ENCODE measurements at regions not wholly inside any gene's neighbourhood (a gene's known extent, or its start where the extent isn't known, plus 50 kb on each side); places are given as distances from the start of the nearest gene placed in this dataset.

DNA sequence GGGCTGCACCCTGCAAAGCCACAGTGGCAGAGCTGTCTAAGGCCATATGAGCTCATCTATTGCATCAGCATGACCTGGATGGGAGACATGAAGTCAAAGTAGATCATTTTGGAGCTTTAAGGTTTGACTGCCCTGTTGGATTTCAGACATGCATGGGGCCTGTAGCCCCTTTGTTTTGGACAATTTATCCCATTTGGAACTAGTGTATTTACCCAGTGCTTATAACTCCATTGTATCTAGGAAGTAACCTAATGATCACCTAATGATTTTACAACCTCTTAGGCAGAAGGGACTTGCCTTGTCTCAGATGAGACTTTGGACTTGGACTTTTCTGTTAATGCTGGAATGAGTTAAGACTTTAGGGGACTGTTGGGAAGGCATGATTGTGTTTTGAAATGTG is 575.4 kb downstream of the EPM2A start:
- DNase-seq (ENCODE audit: low spot score) = no peak

DNA sequence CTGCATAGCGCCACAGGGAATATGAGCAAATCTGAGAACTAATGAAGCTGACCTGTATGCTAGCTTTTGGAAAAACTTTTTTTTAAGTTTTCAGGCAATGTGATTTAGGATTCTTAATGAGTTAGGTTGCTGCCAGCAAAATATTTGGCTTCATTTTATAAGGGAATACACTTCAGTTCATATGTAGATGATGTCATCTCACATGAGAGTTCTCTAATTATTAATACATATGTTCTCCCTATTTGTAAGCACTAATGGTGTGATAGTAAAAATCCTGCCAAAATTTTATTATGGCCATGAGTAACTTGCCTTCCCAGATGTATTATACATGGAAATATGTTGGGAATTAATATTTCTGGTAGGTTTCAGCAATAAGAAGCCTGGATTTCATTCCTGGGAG is 573.8 kb downstream of the EPM2A start:
- no peak for DNase-seq (ENCODE audit: low spot score)

DNA sequence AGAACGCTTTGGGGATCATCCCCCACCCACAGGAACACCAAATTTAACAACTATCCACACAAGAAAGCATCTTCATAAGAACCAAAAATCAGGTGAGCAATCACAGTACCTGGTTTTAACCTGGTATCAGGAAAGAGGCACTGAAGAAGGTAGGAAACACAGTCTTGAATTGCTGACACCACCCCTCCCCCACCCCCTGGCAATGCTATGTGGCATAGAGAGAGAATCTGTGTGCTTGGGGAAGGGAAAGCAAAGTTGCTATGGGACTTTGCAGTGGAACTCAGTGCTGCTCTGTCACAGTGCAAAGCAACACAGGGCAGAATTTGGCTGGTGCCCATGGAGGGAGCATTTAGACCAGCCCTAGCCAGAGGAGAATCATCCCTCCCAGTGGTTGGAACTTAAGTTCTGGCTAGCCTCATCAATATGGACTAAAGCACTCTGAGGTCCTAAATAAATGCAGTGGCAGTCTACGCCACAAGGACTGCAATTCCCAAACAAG is 565.5 kb downstream of the EPM2A start:
- no peak for DNase-seq (ENCODE audit: low spot score)

DNA sequence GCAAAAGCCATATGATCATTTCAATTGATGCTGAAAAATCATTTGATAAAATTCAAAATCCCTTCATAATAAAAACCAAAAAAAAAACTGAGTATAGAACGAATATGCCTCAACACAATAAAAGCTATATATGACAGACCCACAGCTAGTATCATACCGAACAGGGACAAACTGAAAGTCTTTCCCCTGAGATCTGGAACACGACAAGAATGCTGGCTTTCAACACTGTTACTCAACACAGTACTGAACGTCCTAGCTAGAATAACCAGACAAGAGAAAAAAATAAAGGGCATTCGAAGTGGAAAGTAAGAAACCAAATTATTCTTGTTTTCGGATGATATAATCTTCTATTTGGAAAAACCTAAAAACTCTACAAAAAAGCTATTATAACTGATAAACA is 559.9 kb downstream of the EPM2A start:
- no peak for DNase-seq (ENCODE audit: low spot score)

DNA sequence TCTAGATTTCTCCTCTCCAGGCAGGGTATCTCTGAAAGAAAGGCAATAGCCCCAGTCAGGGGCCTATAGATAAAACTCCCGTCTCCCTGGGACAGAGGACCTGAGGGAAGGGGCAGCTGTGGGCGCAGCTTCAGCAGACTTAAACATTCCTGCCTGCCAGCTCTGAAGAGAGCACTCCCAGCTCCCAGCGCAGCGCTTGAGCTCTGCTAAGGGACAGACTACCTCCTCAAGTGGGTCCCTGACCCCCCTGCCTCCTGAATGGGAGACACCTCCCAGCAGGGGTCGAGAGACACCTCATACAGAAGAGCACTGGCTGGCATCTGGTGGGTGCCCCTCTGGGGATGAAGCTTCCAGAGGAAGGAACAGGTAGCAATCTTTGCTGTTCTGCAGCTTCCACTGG is 556.9 kb downstream of the EPM2A start:
- DNase-seq (ENCODE audit: low spot score) = no peak

DNA sequence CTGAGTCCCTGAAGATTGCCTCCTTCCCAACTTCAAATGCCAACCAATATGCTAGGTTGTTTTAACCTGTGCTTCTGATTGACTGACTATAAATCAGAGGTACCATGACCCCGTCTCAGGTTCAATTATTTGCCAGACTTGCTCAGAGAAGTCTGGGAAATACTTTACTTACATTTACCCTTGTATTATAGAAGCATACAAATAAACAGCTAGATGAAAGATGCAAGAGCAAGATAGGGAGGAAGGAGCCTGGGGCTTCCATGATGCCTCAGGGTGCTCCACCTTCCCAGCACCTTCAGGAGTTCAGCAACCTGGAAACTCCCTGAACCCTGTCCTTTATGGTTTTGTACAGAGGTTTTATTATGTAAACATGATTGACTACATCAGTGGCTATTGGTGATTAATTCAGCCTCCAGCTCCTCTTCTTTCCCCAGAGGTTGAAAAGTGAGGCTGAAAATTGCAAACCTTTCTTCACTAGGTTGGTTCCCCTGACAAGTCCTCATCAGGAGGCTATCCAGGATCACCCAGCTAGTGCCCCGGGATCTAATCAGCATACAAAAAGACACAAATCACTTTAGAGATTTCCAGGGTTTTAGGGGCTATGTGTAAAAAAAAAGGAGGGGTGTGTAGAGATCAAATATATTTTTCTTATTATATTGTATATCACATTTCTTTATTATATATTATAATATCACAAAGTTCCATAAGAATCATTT is 547.7 kb downstream of the EPM2A start:
- no peak for DNase-seq (ENCODE audit: low spot score)

DNA sequence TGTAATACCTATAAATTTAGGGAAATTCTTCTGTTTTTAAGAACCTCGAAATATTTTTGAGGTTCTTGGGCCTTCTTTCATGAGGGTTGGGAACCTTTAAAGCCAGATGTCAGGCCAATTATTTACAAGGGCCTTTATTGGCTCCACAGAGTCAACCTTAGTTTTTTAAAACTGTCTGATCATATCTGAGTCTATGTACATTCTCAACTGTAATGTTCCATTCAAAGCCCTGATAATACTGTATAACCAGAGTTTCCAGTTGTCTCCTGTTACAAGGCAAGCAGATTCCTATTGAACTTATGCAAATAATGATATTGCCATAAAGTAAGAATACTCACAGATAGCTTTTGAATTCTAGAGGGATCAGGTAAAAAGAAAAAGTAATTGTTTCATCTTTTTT is 545.5 kb downstream of the EPM2A start:
- no peak for DNase-seq (ENCODE audit: low spot score)

DNA sequence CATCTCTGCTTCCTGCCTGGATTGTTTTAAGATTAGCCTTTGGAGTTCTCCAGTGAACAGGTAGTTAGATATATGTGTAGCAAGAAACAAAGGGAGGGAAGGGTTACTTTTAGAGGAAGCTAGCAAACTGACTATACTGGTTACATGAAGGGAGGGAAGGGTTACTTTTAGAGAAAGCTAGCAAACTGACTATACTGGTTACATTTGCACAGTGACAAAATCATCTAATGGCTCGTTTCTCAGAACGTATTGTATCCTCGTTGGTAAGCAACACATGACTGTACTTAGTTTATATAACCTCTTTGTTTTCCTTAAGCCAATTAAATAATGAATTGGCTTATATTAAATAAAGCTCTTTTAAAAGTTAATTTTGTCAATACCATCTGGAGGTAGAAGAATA is 540.9 kb downstream of the EPM2A start:
- DNase-seq (ENCODE audit: low spot score) = no peak

DNA sequence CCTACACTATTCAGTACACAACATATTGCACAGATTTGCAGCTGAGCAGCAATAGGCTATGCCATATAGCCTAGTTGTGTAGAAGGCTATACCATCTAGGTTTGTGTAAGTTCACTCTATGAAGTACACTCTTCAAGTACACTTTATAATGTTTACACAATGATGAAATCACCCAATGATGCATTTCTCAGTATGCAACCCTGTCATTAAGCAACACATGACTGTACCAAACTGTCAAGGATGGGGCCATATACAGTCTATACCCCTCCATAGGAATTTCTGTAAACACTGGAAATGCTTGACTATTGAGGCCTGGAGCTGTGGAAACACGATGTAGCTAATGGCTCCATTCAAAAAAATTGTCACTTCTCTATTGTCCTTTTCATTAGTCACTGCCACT is 535.4 kb downstream of the EPM2A start:
- no peak for DNase-seq (ENCODE audit: low spot score)

DNA sequence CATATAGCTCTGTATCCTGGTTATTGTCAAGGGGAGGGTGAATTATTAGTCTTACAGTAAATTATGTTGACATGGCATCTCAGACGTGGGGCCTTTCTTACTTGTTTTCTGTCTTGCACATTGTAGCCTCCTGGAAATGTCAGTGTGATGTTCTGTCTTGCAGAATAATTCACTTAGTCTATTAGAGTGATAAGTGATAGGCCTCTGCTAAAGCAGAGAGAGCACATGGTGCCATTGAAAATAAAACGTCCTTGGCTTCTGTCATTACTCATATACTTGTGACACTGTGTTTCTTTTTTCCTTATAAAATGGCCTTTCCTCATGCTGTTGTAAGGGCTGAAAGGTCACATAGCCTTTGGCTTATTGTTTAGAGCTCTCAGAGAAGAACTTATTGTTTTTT is 531.0 kb downstream of the EPM2A start:
- DNase-seq (ENCODE audit: low spot score) = no peak

DNA sequence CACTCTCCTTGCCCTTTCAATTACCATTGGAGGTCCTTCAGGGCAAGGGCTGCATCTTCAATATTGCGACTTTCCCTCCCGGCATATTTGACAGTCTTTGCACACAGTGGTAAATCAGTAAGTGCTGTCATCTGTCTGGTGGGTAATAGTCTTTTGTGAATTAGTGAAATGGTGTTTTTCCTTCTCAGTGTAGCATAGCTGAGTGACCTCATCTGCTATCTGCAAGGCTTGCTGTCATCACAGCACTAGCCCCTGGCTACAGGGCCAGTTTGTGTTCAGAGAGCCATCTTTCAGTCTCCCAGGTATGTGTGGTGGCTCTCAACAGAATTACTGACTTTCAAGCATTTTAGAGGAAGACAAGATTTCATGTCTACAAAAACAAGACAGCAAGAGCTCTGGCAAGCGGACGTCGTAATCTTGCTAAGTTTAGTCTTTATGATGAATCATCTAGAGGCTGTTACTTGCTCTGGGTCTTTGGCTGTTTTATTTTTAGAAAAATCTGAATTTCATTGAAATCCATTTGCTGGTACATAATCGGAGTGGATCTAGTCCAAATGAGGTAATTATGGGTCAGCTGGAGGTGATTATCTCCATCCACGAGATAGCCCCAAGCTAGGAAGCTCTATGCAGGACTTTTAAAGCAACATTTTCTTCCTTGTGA is 528.9 kb downstream of the EPM2A start:
- DNase-seq (ENCODE audit: low spot score) = no peak

DNA sequence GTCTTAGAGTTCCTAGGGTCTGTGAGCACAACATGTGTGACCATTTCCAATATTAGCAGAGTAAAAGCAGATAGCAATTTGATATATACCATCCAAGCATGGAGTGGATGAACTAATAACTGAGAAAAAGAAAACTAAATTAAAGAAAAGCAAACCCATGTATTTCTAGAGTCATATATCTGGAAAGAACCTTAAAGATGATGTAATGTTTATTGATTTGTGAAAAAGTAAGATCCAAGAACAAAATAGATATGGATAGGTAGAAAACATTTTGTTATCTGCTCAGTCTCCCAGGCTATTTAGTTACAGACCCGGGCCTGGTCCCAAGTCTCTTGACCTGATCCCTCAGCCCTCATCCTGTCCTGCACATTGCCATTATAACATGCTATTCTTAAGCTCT is 526.8 kb downstream of the EPM2A start:
- no peak for DNase-seq (ENCODE audit: low spot score)

DNA sequence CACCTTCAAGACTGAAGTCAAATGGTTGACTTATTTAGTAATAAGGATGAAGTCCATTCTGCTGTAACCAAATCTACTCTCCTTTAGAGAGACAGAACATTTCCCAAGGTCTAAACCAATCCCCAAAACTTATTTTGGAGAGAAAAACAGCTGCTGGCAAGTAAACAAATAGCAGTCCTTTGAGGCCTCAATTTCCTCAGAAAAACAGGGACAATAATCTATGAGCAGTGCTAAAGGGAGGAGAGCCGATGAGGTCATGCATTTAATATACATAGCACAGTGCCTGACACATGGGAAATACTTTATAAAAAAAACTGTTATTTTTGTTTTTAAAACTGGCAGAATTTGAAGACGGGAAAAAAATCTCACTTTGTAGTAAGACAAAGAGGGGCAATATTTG is 526.0 kb downstream of the EPM2A start:
- no peak for DNase-seq (ENCODE audit: low spot score)

DNA sequence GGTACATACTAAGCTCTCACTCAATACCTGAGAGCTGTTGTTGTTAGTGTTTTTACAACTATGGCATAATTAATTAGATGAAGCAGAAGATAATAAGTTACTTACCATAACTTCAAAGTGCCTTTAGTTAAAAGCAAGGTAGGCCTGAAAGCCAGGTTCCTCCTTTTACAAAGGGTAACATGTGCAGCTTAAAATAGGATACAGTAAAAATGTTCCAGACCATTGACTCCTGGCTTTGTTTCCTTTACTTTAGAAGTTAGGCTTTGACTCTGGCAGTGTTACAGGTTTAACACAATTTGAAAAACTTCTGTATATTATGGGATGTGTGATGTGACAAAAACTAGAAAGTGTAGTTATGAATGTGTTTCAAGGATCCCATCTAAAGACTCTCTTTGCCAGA is 522.5 kb downstream of the EPM2A start:
- no peak for DNase-seq (ENCODE audit: low spot score)

DNA sequence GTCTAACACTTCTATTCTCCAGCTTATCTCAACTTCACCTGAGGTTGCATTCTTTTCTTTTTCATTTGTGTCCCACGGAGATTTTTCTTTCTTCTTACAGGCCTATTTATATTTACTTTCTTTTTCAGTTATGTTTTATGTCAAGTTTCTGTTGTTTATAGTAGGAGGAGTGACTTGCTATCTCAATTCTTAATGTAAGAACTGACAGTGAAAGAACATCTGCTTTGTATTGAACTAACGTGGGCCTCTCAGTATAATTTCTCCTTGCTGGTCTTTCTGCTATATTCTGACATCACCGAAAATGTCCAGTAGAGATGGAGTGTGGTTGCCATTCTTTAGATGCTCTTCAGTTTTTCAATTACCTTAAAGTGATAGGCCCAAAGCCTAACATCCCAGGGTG is 521.7 kb downstream of the EPM2A start:
- DNase-seq (ENCODE audit: low spot score) = no peak

DNA sequence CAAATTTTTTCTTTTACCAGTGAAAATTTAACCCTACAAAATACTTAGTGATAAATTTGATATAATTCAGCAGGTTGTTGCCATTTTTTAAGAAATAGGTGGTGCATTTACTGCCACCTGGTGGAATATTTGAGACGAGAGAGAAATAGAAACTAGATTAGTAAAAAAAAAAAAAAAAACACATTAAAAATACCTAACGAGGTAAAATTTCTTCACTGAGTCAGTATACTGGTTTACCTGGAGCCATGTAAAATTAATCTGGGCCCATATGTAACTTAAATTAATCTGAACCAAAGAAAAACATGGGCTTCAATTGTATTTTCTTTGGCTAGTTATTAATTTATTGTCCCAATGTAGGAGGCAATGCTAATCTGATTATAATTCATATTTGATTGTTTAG is 520.8 kb downstream of the EPM2A start:
- peak; percentile 12 for DNase-seq (ENCODE audit: low spot score)

DNA sequence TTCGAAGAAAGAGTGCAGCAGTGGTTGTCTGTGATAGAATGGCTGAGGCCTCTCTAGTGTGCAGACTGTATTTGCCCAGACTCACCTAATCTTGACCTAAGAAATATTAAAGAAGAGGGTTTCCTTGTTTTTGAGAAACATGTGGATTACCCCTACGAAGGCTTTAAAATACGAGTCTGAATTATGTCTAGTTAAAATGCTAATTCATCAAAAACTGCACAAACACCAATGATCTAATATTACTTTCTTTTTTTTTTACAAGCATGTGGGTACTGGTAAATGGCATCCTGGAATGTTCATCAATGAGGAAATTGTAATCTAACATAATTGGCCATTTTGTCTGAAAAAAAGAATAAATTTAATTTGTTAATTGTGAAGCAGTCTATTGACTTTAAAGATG is 510.9 kb downstream of the EPM2A start:
- no peak for DNase-seq (ENCODE audit: low spot score)

DNA sequence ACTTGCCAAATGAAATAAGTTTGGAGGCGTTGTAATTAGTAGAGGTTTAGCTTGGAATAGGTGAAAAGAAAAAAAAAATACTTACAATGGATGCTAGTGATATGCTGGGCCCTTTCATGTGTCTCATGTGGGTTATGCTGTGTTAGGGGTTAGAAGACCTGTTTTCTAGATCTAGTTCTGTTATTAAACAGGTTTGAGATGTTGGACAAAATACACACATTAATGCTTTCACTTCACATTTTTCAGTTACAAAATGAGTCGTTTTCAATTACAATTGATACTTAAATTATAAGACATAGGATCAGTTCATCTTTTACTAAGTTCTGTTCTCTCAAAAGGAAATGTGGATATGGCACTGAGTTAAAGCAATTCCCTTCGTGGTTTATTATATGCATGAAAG is 509.8 kb downstream of the EPM2A start:
- no peak for DNase-seq (ENCODE audit: low spot score)

DNA sequence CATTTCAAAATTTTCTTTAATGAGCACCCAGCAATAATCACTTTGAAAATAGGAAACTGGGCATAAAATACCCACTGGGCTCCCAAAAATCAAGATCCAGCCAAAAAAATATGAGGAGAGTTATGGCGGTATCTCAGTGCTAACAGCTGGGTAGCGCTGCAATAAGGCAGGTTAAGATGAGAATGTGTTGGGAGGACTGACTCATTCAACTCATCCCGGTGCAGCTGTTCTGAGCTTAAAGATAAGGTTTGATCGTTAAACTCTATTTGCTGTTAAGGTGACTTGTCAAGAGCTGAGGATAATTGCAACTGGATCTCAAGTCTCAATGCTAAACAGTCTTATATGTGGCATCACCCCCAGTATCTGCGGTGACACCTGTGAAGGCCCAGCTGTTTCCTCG is 507.7 kb downstream of the EPM2A start:
- DNase-seq (ENCODE audit: low spot score) = no peak

DNA sequence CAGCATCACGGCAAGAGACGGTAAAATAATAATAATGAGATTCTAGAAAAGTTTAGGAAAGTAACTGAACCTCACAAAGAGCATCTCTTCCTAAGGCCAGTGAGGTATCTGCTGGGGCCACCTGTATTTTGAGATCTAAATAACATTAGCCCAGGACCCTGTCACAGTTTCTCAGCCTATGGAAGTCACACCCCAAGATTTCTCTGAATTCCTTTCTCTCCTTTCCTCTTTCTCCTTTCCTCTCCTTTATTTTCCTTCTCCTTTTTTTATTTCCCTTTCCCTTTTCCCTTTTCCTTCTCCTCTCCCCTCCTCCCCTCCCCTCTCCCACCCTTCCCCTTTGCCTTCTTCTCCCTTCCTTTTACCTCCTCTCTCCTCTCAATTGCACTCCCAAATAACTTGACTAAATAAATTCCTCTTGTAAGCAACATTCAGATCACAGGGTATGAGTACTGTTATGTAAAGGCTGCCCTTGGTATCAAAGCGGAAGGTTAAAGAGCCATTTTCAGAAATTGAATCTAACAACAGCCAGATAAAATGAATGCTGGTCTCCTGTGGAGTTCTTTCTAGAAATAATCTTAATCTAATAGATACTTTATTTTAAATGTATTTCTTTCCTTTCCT is 506.2 kb downstream of the EPM2A start:
- DNase-seq (ENCODE audit: low spot score) = no peak

DNA sequence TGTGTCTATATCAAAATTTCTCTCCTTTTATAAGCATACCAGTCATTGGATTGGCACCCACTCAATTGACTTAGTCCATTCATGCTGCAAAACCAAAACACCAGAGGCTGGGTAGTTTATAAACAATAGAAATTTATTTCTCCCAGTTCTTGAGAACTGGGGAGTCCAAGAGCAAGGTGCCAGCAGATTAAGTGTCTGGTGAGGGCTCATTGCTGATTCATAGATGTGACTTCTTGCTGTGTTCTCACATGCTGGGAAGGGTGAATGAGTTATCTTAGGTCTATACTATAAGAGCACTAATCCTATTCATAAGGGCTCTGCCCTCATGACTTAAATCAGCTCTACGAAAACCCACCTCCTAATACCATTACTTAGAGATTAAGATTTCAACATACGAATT is 501.4 kb downstream of the EPM2A start:
- no peak for DNase-seq (ENCODE audit: low spot score)

DNA sequence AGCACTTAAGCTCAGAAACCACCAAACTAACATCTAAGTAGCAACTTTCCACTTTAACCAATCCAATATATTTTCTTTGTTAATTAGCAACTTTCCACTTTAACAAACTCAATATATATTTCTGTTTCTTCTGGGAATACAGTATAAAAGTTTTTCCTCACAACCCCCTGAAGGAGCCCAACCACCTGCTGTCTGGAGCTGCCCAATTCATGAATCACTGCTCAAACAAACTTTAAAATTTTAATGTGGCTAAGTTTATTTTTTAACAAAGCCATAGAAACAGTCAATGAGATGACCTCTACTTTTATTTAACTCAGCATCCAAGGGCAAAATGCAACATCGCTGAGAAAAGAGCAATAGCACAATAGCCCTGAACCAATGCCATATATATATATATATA is 500.1 kb downstream of the EPM2A start:
- DNase-seq (ENCODE audit: low spot score) = no peak

DNA sequence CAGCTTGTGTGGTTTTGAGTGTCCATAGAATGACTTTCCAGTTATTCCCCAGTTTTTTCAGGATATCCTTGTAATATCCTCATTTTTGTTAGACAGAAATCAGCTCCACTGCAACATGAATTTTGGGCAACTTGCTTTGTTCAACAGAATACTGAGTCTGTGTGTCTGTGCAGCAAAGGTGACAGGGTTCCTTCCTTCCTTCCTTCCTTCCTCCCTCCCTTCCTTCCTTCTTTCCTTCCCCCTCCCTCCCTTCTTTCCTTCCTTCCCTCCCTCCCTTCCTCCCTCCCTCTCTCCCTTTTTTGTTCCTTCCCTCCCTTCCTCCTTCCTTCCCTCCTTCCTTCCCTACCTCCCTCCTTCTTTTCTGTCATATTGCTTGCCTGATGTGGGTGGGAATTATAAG is 496.5 kb downstream of the EPM2A start:
- no peak for DNase-seq (ENCODE audit: low spot score)

DNA sequence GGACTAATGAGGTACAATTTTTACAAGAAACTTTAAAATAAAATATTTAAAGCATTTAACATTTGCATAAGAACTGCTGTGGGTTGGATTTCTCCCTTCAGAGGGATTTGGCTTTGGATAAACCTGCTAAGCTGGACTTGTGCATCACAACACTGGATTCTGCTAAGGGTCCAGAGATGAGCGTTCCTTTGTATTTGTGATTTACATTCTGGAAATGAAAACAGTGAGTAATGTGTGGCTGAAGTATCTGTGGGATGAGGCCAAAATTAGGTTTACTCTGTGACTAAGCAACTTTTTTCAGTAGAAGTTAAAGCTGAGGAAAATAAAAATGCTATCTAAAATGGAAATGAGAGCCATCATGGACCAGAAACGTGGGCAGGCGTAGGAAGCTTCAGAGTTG is 494.3 kb downstream of the EPM2A start:
- no peak for DNase-seq (ENCODE audit: low spot score)

All from COLO829 (cell line).